GM12875 (cell line): ENCODE measurements at regions not wholly inside any gene's neighbourhood (a gene's known extent, or its start where the extent isn't known, plus 50 kb on each side); places are given as distances from the start of the nearest gene placed in this dataset.

ENCODE experiments used
- H3K4me3 ChIP-seq: one replicate; pipeline ENCODE4 v1.5.1; 2011; ENCODE audit warnings: low read depth, low read length, control low read depth
- CTCF ChIP-seq: IDR thresholded peaks from 2 replicates; pipeline ENCODE4 v1.5.1; 2011; ENCODE audit warnings: low read depth, mild to moderate bottlenecking, control low read depth, inconsistent platforms, low read length, moderate library complexity, borderline replicate concordance; ENCODE audit not compliant: insufficient read depth

GRCh38 chr15:45794304-45794703 lies 159.5 kb downstream of the SQOR start:
- TF ChIP-seq CTCF = no peak
- H3K4me3 ChIP-seq = no peak overlapping the region

DNA sequence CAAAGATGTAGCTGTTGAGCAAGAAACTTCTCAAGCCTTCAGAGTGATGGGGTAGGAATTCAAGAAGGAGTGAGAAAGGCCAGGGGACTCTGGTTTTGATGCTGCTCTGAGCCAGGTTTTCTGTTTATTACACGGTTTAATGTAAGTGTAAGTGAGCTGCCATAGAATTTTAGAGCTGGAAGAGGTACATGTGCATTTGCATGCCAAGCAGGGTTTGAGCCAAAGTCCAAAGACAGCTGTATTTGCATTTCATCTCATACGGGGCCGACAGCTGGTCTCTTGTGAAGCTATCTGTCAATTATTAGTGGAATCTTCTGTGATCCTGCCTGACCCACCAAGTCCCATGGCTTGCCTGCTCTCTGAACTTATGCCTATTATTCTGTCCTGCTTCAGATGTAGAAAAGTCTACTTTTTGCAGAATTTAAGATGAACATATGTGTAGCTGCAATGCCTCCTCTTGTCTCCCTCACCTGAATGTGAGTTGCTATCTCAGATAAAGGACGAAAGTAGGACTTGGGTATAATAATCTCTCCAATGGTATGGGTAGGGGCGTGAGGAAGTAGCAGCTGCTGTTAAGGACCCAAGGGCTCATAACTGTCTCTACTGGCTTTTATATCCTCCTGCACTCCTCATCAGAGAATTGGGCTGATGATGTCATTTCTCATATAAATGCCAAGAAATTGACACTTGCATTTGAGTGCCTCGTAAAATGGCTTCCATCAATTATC lies 160.0 kb downstream of the SQOR start:
- H3K4me3 ChIP-seq = no peak overlapping the region

DNA sequence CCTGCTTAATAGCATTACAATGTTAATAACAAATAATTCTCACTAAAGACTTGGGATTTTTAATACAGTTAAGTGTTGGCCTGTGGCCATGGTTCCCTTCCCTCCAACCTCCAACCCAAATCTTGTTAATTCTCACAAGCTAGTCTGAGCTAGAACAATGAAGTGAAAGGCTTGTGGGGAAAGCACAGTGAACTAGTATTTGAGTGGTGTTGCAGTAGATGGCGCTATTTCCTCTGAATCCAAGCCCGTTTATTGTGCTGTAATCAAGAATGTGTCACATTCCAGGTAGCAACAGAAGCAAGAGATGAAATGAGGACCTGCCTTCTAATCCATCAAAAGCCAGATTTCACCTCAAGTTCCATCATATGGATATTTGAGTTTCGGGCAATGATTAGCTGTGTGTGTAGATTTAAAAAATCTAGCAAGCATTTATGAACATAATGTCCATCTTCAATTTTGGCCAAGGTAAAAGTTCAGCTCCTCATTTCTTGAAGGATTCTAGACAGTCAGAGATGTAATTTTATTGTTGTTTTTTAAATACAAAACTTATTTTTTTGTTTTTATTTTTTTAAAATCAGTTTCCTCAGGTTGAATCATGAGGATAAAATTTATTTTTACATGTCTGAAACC lies 160.7 kb downstream of the SQOR start:
- TF ChIP-seq CTCF = peak; percentile 56
- no peak overlapping the region for H3K4me3 ChIP-seq

More for the DNA sequence above, 160.0 kb downstream of the SQOR start:
- TF ChIP-seq CTCF = no peak

DNA sequence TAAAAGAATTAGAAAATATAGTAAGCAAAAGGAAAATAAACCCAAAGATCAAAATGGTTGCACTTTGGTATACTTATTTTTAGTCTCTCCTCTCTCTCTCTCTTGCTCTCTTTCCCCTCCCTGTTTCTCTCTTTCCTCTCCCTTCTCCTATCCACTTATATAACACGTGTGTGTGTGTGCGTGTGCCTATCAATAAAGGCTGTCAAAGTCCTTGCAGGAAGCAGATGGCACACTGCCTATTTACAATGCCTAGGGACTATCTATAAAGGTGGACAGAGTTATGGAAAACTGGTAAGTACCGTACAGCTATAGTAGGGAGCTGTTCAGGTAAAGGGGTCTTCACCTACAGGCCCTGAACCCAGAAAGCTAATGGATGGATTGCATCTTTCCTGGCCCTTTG lies 161.6 kb downstream of the SQOR start:
- H3K4me3 ChIP-seq = no peak overlapping the region
- TF ChIP-seq CTCF = no peak

DNA sequence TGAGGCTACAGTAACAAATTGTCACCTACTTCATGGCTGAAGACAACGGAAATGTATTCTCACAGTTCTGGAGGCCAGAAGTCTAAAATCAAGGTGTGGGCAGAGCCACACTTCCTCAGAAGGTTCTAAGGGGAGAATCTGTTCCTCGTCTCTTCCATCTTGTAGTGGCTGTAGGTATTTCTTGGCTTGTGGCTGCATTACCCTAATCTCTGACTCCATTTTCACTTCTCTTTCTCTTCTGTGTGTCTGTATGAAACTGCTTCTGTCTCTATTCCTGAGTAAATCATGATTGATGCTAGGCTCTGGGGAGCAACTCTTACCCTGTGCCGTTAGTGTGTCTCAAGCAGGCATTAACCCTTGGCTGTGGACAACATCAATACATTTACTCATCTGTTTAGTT lies 164.7 kb downstream of the SQOR start:
- TF ChIP-seq CTCF = no peak
- no peak overlapping the region for H3K4me3 ChIP-seq

GRCh38 chr15:45801543-45801942 lies 166.7 kb downstream of the SQOR start:
- no peak overlapping the region for H3K4me3 ChIP-seq

More at GRCh38 chr15:45801543-45801942, 166.7 kb downstream of the SQOR start:
- no peak for TF ChIP-seq CTCF
